Naive thymus-derived CD4-positive, alpha-beta T cell (primary cell): ENCODE measurements at regions not wholly inside any gene's neighbourhood (a gene's known extent, or its start where the extent isn't known, plus 50 kb on each side); places are given as distances from the start of the nearest gene placed in this dataset.

Source experiments
- ATAC-seq: fragments of 150-1000 bp; cut with Tn5 transposase; 2 replicates; pipeline ENCODE4 v1.10.0; 2021; ENCODE audit warnings: mild to moderate bottlenecking, moderate library complexity
- CTCF ChIA-PET: fragments of 350-600 bp; sonication (Branson Sonifier 250); formaldehyde crosslinking; loops from one replicate; lab custom pipeline; 2021; ENCODE audit warnings: antibody characterized with exemption; lab: Charles Lee
- POLR2A ChIA-PET: fragments of 350-600 bp; sonication (Branson Sonifier 250); formaldehyde crosslinking; loops from one replicate; lab custom pipeline; 2021; ENCODE audit warnings: antibody characterized with exemption, inconsistent platforms; lab: Charles Lee
- DNase-seq, 9 donors: peaks; one replicate each; pipeline versions ENCODE4 v3.0.0 to v3.0.0-alpha.2; 2020 to 2022; ENCODE audit warnings: mixed read lengths in 1 of 9
- H3K27ac ChIP-seq: one replicate; pipeline ENCODE4 v1.7.0; 2013; ENCODE audit warnings: mild to moderate bottlenecking, low read depth, low read length, moderate library complexity
- H3K27me3 ChIP-seq, 2 donors: one replicate each; pipeline ENCODE4 v1.7.0; 2013; ENCODE audit warnings: low read length in 2 of 2, mild to moderate bottlenecking in 2 of 2, moderate library complexity in 2 of 2; ENCODE audit not compliant: control insufficient read depth in 2 of 2, insufficient read depth in 2 of 2
- H3K36me3 ChIP-seq, 3 experiments: 1 replicate in 2 of 3; 2 replicates in 1 of 3; pipeline ENCODE4 v1.7.0; 2013; ENCODE audit warnings: low read length in 3 of 3, mild to moderate bottlenecking in 3 of 3, moderate library complexity in 1 of 3; ENCODE audit not compliant: insufficient read depth in 3 of 3, control insufficient read depth in 2 of 3
- H3K4me1 ChIP-seq, 2 donors: one replicate each; pipeline ENCODE4 v1.7.0; 2013; ENCODE audit warnings: low read length in 2 of 2, mild to moderate bottlenecking in 2 of 2, moderate library complexity in 1 of 2; ENCODE audit not compliant: control insufficient read depth in 2 of 2, insufficient read depth in 2 of 2
- H3K4me3 ChIP-seq: 2 replicates; pipeline ENCODE4 v1.7.0; 2013; ENCODE audit warnings: mild to moderate bottlenecking, low read length
- H3K9me3 ChIP-seq, 3 experiments: 1 replicate in 2 of 3; 2 replicates in 1 of 3; pipeline ENCODE4 v1.7.0; 2013; ENCODE audit warnings: low read length in 3 of 3; ENCODE audit not compliant: control insufficient read depth in 2 of 3
- H3K27ac Mint-ChIP-seq, 9 donors: one replicate each; pipeline ENCODE4 v1.8.0; 2020 to 2022; ENCODE audit warnings: mixed read lengths in 9 of 9, mild to moderate bottlenecking in 8 of 9, moderate library complexity in 5 of 9, inconsistent platforms in 2 of 9
- H3K27me3 Mint-ChIP-seq, 5 donors: one replicate each; pipeline ENCODE4 v1.8.0; 2021 to 2022; ENCODE audit warnings: mixed read lengths in 5 of 5, mild to moderate bottlenecking in 1 of 5
- H3K36me3 Mint-ChIP-seq, 5 donors: one replicate each; pipeline ENCODE4 v1.8.0; 2020 to 2022; ENCODE audit warnings: mixed read lengths in 5 of 5, mild to moderate bottlenecking in 3 of 5, inconsistent platforms in 1 of 5
- H3K4me1 Mint-ChIP-seq, 7 donors: one replicate each; pipeline ENCODE4 v1.8.0; 2020 to 2022; ENCODE audit warnings: mixed read lengths in 7 of 7, mild to moderate bottlenecking in 3 of 7, inconsistent platforms in 1 of 7
- H3K4me3 Mint-ChIP-seq, 10 donors: one replicate each; pipeline ENCODE4 v1.8.0; 2020 to 2022; ENCODE audit warnings: mild to moderate bottlenecking in 10 of 10, mixed read lengths in 10 of 10, moderate library complexity in 6 of 10, inconsistent platforms in 2 of 10
- H3K9me3 Mint-ChIP-seq, 11 donors: one replicate each; pipeline ENCODE4 v1.8.0; 2020 to 2022; ENCODE audit warnings: mixed read lengths in 11 of 11, mild to moderate bottlenecking in 4 of 11, inconsistent platforms in 1 of 11, moderate library complexity in 1 of 11
- intact Hi-C, 2 donors: fragments of 100-400 bp; cut with micrococcal nuclease; formaldehyde crosslinking; loops; one replicate each; pipeline ENCODE4 v1.15.1; 2023

DNA sequence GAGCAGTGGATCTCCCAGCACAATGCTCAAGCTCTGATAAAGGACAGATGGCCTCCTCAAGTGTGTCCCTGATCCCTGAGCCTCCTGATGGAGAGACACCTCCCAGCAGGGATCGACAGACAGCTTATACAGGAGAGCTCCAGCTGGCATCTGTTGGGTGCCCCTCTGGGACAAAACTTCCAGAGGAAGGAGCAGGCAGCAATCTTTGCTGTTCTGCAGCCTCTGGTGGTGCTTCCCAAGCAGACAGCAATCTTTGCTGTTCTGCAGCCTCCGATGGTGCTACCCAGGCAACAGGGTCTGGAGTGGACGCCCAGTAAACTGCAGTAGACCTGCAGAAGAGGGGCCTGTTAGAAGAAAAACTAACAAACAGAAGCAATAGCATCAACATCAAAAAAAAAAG lies 349.3 kb upstream of the SPRY2 start:
- no peak overlapping the region for H3K4me3 Mint-ChIP-seq
- Histone ChIP-seq H3K27me3 (no peaks in the 10 kb centered on the region), H3K9me3 (no peaks in the 10 kb centered on the region), H3K27ac (no peak overlapping the region), H3K4me1 (no peaks in the 10 kb centered on the region), H3K36me3 (no peaks in the 10 kb centered on the region), H3K4me3 (no peak overlapping the region)
- no peak for ATAC-seq
- DNase-seq = no peak
- no peak overlapping the region for H3K27ac Mint-ChIP-seq
- intact Hi-C loops = no loop called here
- peaks cover 4 to 24% (median 12%) of the 10 kb centered on the region in 11 donors for H3K9me3 Mint-ChIP-seq
- no peaks in the 10 kb centered on the region for H3K36me3 Mint-ChIP-seq
- no peaks in the 10 kb centered on the region for H3K27me3 Mint-ChIP-seq
- ChIA-PET CTCF (no interaction called here), POLR2A (no interaction called here)
- H3K4me1 Mint-ChIP-seq = no peaks in the 10 kb centered on the region

DNA sequence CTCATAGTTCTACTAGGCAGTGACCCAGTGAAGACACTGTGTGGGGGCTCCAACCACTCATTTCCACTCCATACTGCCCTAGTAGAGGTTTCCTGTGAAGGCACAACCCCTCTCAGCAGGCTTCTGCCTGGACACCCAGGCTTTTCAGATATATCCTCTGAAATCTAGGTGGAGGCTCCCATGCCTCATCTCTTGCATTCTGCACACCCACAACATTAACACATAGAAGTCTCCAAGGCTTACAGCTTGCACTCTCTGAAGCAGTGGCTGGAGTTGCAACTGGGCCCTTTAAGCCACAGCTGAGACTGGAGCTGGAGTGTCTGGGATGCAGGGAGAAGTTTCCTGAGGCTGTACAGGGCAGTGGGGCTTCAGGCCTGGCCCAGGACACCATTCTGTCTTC lies 347.7 kb upstream of the SPRY2 start:
- Mint-ChIP-seq H3K4me1 (no peaks in the 10 kb centered on the region), H3K36me3 (no peaks in the 10 kb centered on the region)
- POLR2A ChIA-PET = no interaction called here

DNA sequence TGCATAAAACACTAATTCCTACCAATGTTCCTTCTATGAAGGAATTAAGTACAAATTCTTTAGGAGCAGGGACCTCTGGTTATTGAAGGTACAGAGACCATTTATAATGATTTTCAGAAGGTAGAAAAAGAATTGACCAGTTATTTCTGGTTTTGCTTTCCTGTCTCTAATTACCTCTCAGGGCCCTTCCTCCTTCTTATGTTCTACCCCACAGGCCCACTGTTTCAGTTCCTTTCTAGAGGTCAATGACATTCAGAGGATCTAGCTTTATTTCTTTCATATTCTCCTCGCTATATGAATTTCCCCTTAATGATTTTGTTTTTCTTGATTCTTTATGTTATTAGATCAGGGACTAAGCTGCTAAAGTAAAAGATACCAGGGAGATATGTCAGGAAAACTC lies 345.0 kb upstream of the SPRY2 start:
- ChIA-PET CTCF (no interaction called here), POLR2A (no interaction called here)
- Histone ChIP-seq H3K9me3 (no peaks in the 10 kb centered on the region), H3K4me1 (no peaks in the 10 kb centered on the region), H3K36me3 (no peaks in the 10 kb centered on the region), H3K27me3 (no peaks in the 10 kb centered on the region), H3K27ac (no peak overlapping the region), H3K4me3 (no peak overlapping the region)
- intact Hi-C loops = no loop called here
- Mint-ChIP-seq H3K27ac (no peak overlapping the region), H3K4me1 (no peaks in the 10 kb centered on the region), H3K36me3 (no peaks in the 10 kb centered on the region), H3K27me3 (no peaks in the 10 kb centered on the region), H3K9me3 (peaks cover 1 to 15% (median 9%) of the 10 kb centered on the region in 11 donors), H3K4me3 (no peak overlapping the region)
- DNase-seq (no peak), ATAC-seq (no peak)

More for the DNA sequence above, 347.7 kb upstream of the SPRY2 start:
- H3K36me3 ChIP-seq = no peaks in the 10 kb centered on the region
- Mint-ChIP-seq H3K4me3 (no peak overlapping the region), H3K27ac (no peak overlapping the region), H3K9me3 (peaks cover 4 to 24% (median 12%) of the 10 kb centered on the region in 11 donors), H3K27me3 (no peaks in the 10 kb centered on the region)
- no peak for ATAC-seq
- intact Hi-C loops = no loop called here
- H3K4me3 ChIP-seq = no peak overlapping the region
- no peaks in the 10 kb centered on the region for H3K27me3 ChIP-seq
- no peaks in the 10 kb centered on the region for H3K4me1 ChIP-seq
- CTCF ChIA-PET = no interaction called here
- no peak overlapping the region for H3K27ac ChIP-seq
- H3K9me3 ChIP-seq = no peaks in the 10 kb centered on the region
- no peak for DNase-seq

DNA sequence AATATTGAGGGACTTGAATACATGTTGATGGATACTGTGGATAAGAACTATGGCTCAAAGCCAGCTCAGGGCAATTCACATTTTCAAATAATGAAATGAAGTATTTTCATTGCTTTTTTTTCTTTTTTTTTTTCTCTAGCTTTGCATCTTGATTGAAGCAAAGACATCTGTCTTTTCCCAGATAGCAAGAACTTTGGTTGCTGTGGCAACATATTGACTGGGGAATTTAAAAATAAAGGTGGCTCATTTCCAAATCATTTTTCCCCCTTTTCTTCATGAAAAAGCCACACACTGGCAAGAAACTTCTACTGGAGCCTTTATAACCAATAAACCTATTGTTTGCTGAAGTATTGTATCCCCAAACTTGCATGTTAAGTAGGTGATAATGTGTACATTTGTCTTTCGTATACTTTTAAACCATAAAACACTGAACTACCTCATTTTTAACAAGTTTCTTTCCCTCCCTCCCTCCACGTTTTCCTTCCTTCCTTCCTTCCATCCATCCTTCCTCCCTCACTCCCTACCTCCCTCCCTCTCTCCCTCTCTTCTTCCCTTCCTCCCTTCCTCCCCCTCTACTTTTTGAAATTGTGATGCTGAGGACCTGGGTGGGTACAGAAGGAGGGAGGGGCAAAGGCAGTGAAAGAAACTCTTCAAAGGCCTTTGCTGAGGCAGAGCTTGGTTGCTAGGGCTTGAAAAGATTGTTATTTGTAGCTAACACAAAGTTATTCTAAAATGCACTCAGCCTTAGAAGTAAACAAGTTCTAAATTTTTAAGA lies 343.5 kb upstream of the SPRY2 start:
- intact Hi-C loops = no loop called here
- H3K9me3 ChIP-seq = no peaks in the 10 kb centered on the region
- DNase-seq (no peak), ATAC-seq (no peak)
- H3K4me1 ChIP-seq = no peaks in the 10 kb centered on the region
- Mint-ChIP-seq H3K4me3 (no peak overlapping the region), H3K9me3 (peaks cover 0 to 10% (median 8%) of the 10 kb centered on the region in 11 donors), H3K27ac (no peak overlapping the region), H3K27me3 (no peaks in the 10 kb centered on the region), H3K36me3 (no peaks in the 10 kb centered on the region), H3K4me1 (no peaks in the 10 kb centered on the region)
- no peaks in the 10 kb centered on the region for H3K36me3 ChIP-seq
- CTCF ChIA-PET = no interaction called here
- no peaks in the 10 kb centered on the region for H3K27me3 ChIP-seq
- no peak overlapping the region for H3K27ac ChIP-seq
- POLR2A ChIA-PET = no interaction called here
- no peak overlapping the region for H3K4me3 ChIP-seq

DNA sequence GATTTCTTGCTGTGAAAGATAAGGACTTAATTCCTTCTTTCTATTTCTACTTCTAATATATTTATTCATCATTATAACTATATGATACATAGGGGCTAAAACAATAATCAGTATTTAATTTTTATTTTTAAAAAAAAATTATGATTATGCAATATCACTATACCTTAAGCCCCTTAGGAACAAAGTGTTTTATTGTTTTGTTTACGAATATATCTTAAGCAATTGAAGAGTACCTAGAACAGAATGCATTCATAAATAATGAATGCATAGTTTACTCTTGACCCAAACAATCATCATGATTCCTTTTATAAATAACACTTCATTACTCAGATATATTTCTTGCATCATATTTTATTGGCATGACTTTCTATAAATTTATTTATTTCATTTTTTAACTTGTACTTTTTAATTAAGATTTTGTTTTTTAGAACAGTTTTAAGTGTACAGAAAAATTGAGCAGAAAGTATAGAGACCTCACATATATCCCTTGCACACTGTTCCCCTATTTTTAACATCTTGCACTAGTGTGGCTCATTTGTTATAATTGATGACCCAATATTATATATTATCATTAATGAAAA lies 339.9 kb upstream of the SPRY2 start:
- Mint-ChIP-seq H3K4me1 (no peaks in the 10 kb centered on the region), H3K27me3 (no peaks in the 10 kb centered on the region), H3K36me3 (no peaks in the 10 kb centered on the region), H3K4me3 (no peak overlapping the region), H3K9me3 (peaks cover 4 to 15% (median 8%) of the 10 kb centered on the region in 11 donors), H3K27ac (no peak overlapping the region)
- DNase-seq (no peak), ATAC-seq (no peak)
- Histone ChIP-seq H3K36me3 (no peaks in the 10 kb centered on the region), H3K9me3 (no peaks in the 10 kb centered on the region), H3K27ac (no peak overlapping the region), H3K27me3 (no peaks in the 10 kb centered on the region), H3K4me1 (no peaks in the 10 kb centered on the region), H3K4me3 (no peak overlapping the region)
- CTCF ChIA-PET = no interaction called here
- POLR2A ChIA-PET = no interaction called here
- intact Hi-C loops = no loop called here

DNA sequence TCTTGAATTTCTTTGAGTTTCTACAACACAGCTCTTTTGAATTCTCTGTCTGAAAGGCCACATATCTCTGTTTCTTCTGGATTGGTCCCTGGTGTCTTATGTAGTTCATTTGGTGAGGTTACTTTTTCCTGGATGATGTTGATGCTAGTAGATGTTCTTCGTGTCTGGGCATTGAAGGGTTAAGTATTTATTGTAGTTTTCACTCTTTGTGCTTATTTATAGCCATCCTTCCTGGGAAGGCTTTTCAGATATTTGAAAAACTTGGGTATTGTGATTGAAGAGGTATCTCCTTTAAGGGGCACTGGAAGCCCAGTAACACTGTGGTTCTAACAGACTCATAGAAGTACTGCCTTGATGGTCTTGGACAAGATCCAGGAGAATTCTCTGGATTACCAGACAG lies 338.5 kb upstream of the SPRY2 start:
- Mint-ChIP-seq H3K9me3 (peaks cover 2 to 15% (median 8%) of the 10 kb centered on the region in 11 donors), H3K36me3 (no peaks in the 10 kb centered on the region), H3K27me3 (no peaks in the 10 kb centered on the region), H3K27ac (no peak overlapping the region), H3K4me1 (no peaks in the 10 kb centered on the region), H3K4me3 (no peak overlapping the region)
- Histone ChIP-seq H3K36me3 (no peaks in the 10 kb centered on the region), H3K27me3 (no peaks in the 10 kb centered on the region), H3K27ac (no peak overlapping the region), H3K4me3 (no peak overlapping the region), H3K4me1 (no peaks in the 10 kb centered on the region), H3K9me3 (no peaks in the 10 kb centered on the region)
- intact Hi-C loops = no loop called here
- ChIA-PET POLR2A (no interaction called here), CTCF (no interaction called here)
- no peak for DNase-seq
- no peak for ATAC-seq

DNA sequence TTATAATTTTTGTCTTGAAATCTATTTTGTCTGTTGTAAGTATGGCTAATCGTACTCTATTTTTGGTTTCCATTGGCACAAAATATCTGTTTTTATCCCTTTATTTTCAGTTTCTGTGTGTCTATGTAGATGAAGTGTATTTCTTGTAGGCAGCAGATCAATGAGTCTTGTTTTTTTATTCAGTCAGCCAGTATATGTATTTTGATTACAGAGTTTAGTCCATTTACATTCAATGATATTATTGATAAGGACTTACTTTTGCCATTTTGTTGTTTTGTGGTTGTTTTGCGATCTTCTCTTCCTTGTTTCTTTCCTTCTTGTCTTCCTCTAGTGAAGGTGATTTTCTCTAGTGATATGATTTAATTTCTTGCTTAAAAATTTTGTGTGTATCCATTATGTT lies 336.3 kb upstream of the SPRY2 start:
- Mint-ChIP-seq H3K4me3 (no peak overlapping the region), H3K27ac (no peak overlapping the region), H3K9me3 (peaks cover 0 to 25% (median 8%) of the 10 kb centered on the region in 11 donors), H3K4me1 (no peaks in the 10 kb centered on the region), H3K27me3 (no peaks in the 10 kb centered on the region), H3K36me3 (no peaks in the 10 kb centered on the region)
- Histone ChIP-seq H3K27me3 (no peaks in the 10 kb centered on the region), H3K4me1 (no peaks in the 10 kb centered on the region), H3K27ac (no peak overlapping the region), H3K4me3 (no peak overlapping the region), H3K9me3 (no peaks in the 10 kb centered on the region), H3K36me3 (no peaks in the 10 kb centered on the region)
- DNase-seq (no peak), ATAC-seq (no peak)
- ChIA-PET POLR2A (no interaction called here), CTCF (no interaction called here)
- intact Hi-C loops = no loop called here
